ENCODE measurements at regions not wholly inside any gene's neighbourhood (a gene's known extent, or its start where the extent isn't known, plus 50 kb on each side); places are given as distances from the start of the nearest gene placed in this dataset.

- Mint-ChIP-seq H3K27me3 (ENCODE audit: insufficient read depth, unreplicated experiment) (no peaks in the 10 kb centered on the region), H3K4me3 (ENCODE audit: unreplicated experiment) (no peak overlapping the region), H3K36me3 (ENCODE audit: insufficient read depth, unreplicated experiment) (no peaks in the 10 kb centered on the region), H3K9me3 (ENCODE audit: unreplicated experiment) (no peaks in the 10 kb centered on the region), H3K27ac (ENCODE audit: low read depth, unreplicated experiment) (no peak overlapping the region), H3K4me1 (ENCODE audit: insufficient read depth, unreplicated experiment) (no peaks in the 10 kb centered on the region)
- no peak for TF ChIP-seq CTCF (IDR thresholded peaks at IDR 0.05; ENCODE audit: unreplicated experiment)
- intact Hi-C loops (cut with micrococcal nuclease), result no loop called here
- POLR2A ChIA-PET, result no interaction called here
- no peak for DNase-seq (ENCODE audit: unreplicated experiment)
- CTCF ChIA-PET, result interaction anchor here (0.6 to 1.5 kb wide), 3 partner anchors 9 to 516 kb away, joined by 3 to 7 read pairs (median 4); no protein-coding TSS in a partner anchor
- no TSS peak for BruUV-seq (replicated peaks)
These were observed 434.8 kb downstream of the SETD4 start for GRCh38 chr21:35625576-35625975.

- no peaks in the 10 kb centered on the region for H3K27me3 Mint-ChIP-seq (ENCODE audit: insufficient read depth, unreplicated experiment)
- no peak for TF ChIP-seq CTCF (IDR thresholded peaks at IDR 0.05; ENCODE audit: unreplicated experiment)
- no TSS peak for BruUV-seq (replicated peaks)
- CTCF ChIA-PET, result interaction anchor here (0.6 to 1.5 kb wide), 3 partner anchors 9 to 214 kb away, joined by 3 to 7 read pairs (median 4); no protein-coding TSS in a partner anchor
- no peaks in the 10 kb centered on the region for H3K9me3 Mint-ChIP-seq (ENCODE audit: unreplicated experiment)
- H3K36me3 Mint-ChIP-seq (ENCODE audit: insufficient read depth, unreplicated experiment), result no peaks in the 10 kb centered on the region
- intact Hi-C loops (cut with micrococcal nuclease), result no loop called here
- H3K4me1 Mint-ChIP-seq (ENCODE audit: insufficient read depth, unreplicated experiment), result no peaks in the 10 kb centered on the region
- POLR2A ChIA-PET, result no interaction called here
- DNase-seq (ENCODE audit: unreplicated experiment), result no peak
- no peak overlapping the region for H3K27ac Mint-ChIP-seq (ENCODE audit: low read depth, unreplicated experiment)
- H3K4me3 Mint-ChIP-seq (ENCODE audit: unreplicated experiment), result no peak overlapping the region
These were observed 435.4 kb downstream of the SETD4 start for GRCh38 chr21:35624901-35625300.

GRCh38 chr21:35622612-35623011 lies 437.7 kb downstream of the SETD4 start:
- Mint-ChIP-seq H3K36me3 (ENCODE audit: insufficient read depth, unreplicated experiment) (no peaks in the 10 kb centered on the region), H3K27ac (ENCODE audit: low read depth, unreplicated experiment) (no peak overlapping the region), H3K4me3 (ENCODE audit: unreplicated experiment) (no peak overlapping the region), H3K4me1 (ENCODE audit: insufficient read depth, unreplicated experiment) (peaks cover 7% of the 10 kb centered on the region), H3K9me3 (ENCODE audit: unreplicated experiment) (no peaks in the 10 kb centered on the region), H3K27me3 (ENCODE audit: insufficient read depth, unreplicated experiment) (no peaks in the 10 kb centered on the region)
- no TSS peak for BruUV-seq (replicated peaks)
- TF ChIP-seq CTCF (IDR thresholded peaks at IDR 0.05; ENCODE audit: unreplicated experiment), result no peak
- DNase-seq (ENCODE audit: unreplicated experiment), result no peak
- intact Hi-C loops (cut with micrococcal nuclease), result no loop called here
- ChIA-PET POLR2A (no interaction called here), CTCF (no interaction called here)

GRCh38 chr21:35619184-35619583 lies 441.1 kb downstream of the SETD4 start:
- no TSS peak for BruUV-seq (replicated peaks)
- POLR2A ChIA-PET, result no interaction called here
- H3K36me3 Mint-ChIP-seq (ENCODE audit: insufficient read depth, unreplicated experiment), result no peaks in the 10 kb centered on the region
- DNase-seq (ENCODE audit: unreplicated experiment), result peak; percentile 5
- CTCF ChIA-PET, result no interaction called here
- no peak for TF ChIP-seq CTCF (IDR thresholded peaks at IDR 0.05; ENCODE audit: unreplicated experiment)
- no peaks in the 10 kb centered on the region for H3K27me3 Mint-ChIP-seq (ENCODE audit: insufficient read depth, unreplicated experiment)
- no peak overlapping the region for H3K4me3 Mint-ChIP-seq (ENCODE audit: unreplicated experiment)
- H3K4me1 Mint-ChIP-seq (ENCODE audit: insufficient read depth, unreplicated experiment), result peaks cover 16% of the 10 kb centered on the region
- H3K9me3 Mint-ChIP-seq (ENCODE audit: unreplicated experiment), result no peaks in the 10 kb centered on the region
- intact Hi-C loops (cut with micrococcal nuclease), result loop anchor here (10.0 kb wide), 1 partner anchor 874 kb away; no protein-coding TSS in a partner anchor
- no peak overlapping the region for H3K27ac Mint-ChIP-seq (ENCODE audit: low read depth, unreplicated experiment)

Measured in MCF 10A (cell line).